ENCODE measurements at regions not wholly inside any gene's neighbourhood (a gene's known extent, or its start where the extent isn't known, plus 50 kb on each side); places are given as distances from the start of the nearest gene placed in this dataset.

DNA sequence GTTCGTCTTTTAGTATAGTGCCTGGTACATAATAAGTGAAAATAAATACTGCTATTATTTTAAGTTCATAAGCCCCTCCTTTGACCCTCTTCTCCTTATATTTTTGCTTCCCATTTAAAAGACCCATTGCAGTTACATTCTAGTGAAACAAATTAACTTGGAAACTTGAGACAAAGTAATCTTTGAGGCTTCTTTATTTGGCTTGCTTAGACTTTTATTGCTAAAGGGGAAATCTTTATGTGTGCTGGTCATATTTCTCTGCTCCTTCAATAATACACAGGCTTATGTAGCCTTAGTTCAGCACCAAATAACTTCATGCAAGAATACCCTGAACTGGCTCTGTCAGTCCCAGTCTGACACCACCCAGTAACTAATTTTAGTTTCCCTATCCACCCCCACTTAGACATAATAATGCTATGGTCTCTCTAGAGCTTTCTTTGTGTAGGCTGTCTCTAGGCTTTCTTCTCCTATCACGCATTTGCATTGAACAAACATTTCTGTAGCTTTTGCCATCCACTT lies 257.8 kb downstream of the OMA1 start:
- Mint-ChIP-seq H3K36me3 (ENCODE audit: low read depth) (no peaks in the 10 kb centered on the region), H3K4me1 (no peaks in the 10 kb centered on the region), H3K4me3 (no peak overlapping the region), H3K27ac (no peak overlapping the region), H3K9me3 (no peaks in the 10 kb centered on the region), H3K27me3 (ENCODE audit: low read depth) (no peaks in the 10 kb centered on the region)
- no peak for TF ChIP-seq CTCF (IDR thresholded peaks at IDR 0.05; ENCODE audit: unreplicated experiment in 3 of 3)

- H3K36me3 Mint-ChIP-seq (ENCODE audit: low read depth): no peaks in the 10 kb centered on the region
- no peaks in the 10 kb centered on the region for H3K27me3 Mint-ChIP-seq (ENCODE audit: low read depth)
- no peak overlapping the region for H3K4me3 Mint-ChIP-seq
- H3K4me1 Mint-ChIP-seq: no peaks in the 10 kb centered on the region
- H3K27ac Mint-ChIP-seq: no peak overlapping the region
- H3K9me3 Mint-ChIP-seq: no peaks in the 10 kb centered on the region
- TF ChIP-seq CTCF (IDR thresholded peaks at IDR 0.05; ENCODE audit: unreplicated experiment in 3 of 3): no peak
These were observed 258.5 kb downstream of the OMA1 start for GRCh38 chr1:58287894-58288623.

- Mint-ChIP-seq H3K27me3 (ENCODE audit: low read depth) (no peaks in the 10 kb centered on the region), H3K9me3 (no peaks in the 10 kb centered on the region), H3K4me1 (no peaks in the 10 kb centered on the region), H3K4me3 (no peak overlapping the region), H3K36me3 (ENCODE audit: low read depth) (no peaks in the 10 kb centered on the region), H3K27ac (no peak overlapping the region)
- no peak for TF ChIP-seq CTCF (IDR thresholded peaks at IDR 0.05; ENCODE audit: unreplicated experiment in 3 of 3)
These were observed 262.4 kb downstream of the OMA1 start for GRCh38 chr1:58284225-58284510.

DNA sequence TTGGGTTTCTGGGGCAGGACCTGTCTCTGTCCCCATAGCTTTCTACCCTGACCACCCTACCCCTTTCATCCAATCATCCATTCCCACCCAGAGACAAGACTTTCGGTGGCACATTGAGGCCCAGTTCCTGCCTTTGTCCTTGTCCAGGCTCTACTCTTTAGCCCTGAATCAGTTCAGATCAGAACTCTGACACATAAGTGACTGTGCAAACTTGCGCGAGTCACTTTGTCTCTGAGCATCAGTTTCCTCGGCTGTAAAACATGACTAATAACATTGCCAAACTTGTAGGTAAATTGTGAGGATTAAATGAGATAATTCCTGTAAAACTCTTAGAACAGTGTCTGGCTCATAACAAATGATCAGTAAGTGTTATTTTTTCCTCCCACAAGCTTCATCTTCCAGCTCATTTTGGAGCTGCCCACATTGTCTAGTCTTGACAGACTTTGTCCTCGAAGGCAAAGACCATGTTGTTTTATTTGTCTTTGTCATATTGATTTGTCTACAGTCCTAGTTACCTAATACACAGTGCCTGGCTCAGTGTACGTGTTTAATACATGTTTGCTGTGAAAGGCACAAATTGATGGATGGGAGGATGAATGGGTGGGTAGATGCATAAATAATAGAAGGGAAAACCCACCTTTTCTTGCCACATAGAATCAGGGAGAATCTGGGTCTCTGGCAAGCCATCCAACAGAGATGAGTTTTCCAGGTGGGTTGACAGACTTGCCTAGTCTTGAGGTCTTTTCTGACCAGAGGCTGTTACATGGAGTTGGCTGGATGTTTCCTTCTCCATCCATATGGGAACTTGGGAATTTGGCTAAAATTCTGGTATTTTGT lies 262.9 kb downstream of the OMA1 start:
- Mint-ChIP-seq H3K36me3 (ENCODE audit: low read depth) (no peaks in the 10 kb centered on the region), H3K9me3 (no peaks in the 10 kb centered on the region), H3K4me3 (no peak overlapping the region), H3K27ac (no peak overlapping the region), H3K27me3 (ENCODE audit: low read depth) (no peaks in the 10 kb centered on the region), H3K4me1 (no peaks in the 10 kb centered on the region)
- no peak for TF ChIP-seq CTCF (IDR thresholded peaks at IDR 0.05; ENCODE audit: unreplicated experiment in 3 of 3)

DNA sequence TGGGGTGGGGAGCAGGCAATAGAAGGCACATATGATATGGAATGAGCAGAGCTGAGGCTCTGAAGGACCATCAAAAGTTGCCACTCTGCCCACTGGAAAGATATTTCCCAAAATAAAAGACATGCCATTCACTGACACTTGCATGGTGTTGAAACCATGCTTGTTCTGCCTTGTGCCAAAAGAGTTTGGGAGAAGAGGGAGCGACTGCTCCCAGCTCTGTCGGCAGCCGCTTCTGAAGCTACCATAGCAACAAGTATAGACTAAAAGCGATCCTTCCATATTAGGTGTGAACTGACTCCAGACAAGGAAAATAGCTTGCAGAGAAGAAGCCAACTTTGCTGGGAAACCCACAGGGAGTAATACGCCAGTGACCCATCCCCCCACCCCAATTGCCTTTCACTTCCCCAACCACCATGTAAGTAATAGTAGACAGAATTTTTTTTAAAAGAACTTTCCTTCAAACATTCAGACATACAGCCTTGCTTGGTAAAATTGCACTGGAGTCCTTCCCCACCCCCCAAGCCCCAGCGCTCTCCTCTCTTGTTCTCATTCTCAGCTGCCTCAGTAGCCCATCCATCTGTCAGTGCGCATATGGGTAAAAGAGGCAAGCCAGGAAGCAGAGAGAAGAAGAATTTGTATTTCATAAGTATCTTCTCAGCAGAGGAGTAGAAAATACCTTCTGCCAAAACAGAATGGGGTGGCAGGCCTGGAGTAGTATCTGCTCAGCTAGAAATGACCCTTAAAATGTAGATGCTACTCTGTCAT lies 263.7 kb downstream of the OMA1 start:
- Mint-ChIP-seq H3K4me1 (no peaks in the 10 kb centered on the region), H3K27me3 (ENCODE audit: low read depth) (no peaks in the 10 kb centered on the region), H3K4me3 (no peak overlapping the region), H3K36me3 (ENCODE audit: low read depth) (no peaks in the 10 kb centered on the region), H3K9me3 (no peaks in the 10 kb centered on the region), H3K27ac (no peak overlapping the region)
- no peak for TF ChIP-seq CTCF (IDR thresholded peaks at IDR 0.05; ENCODE audit: unreplicated experiment in 3 of 3)

All from nephron (organoid).